HEK293 (cell line): ENCODE measurements at regions not wholly inside any gene's neighbourhood (a gene's known extent, or its start where the extent isn't known, plus 50 kb on each side); places are given as distances from the start of the nearest gene placed in this dataset.

ENCODE experiments used
- CTCF ChIA-PET: fragments of 350-600 bp; formaldehyde crosslinking; extraction: SDS; loops from one replicate; lab custom pipeline; 2021; ENCODE audit warnings: antibody characterized with exemption; lab: Yijun Ruan, JAX
- POLR2A ChIA-PET: fragments of 300-600 bp; formaldehyde crosslinking; extraction: SDS; loops from one replicate; lab custom pipeline; 2020; ENCODE audit warnings: antibody characterized with exemption, inconsistent platforms; lab: Yijun Ruan, JAX
- H3K27ac ChIP-seq: fragments of 200-500 bp; sonication (Bioruptor generic); 2 replicates; pipeline ENCODE4 v1.5.1; 2014; ENCODE audit warnings: low read depth, low read length, control low read depth, inconsistent platforms; ENCODE audit errors: extremely low read depth
- H3K36me3 ChIP-seq, 2 experiments: fragments of 200-500 bp in 1 of 2; sonication (Bioruptor generic) in 1 of 2; 1 replicate in 1 of 2; 2 replicates in 1 of 2; pipeline ENCODE4 v1.5.1; 2014 to 2017; ENCODE audit warnings: inconsistent platforms in 2 of 2, low read length in 2 of 2; ENCODE audit not compliant: control insufficient read depth in 2 of 2, insufficient read depth in 1 of 2
- H3K4me1 ChIP-seq: fragments of 200-500 bp; sonication (Bioruptor generic); 2 replicates; pipeline ENCODE4 v1.5.1; 2014; ENCODE audit warnings: mild to moderate bottlenecking, low read length, inconsistent platforms; ENCODE audit not compliant: control insufficient read depth, insufficient read depth
- H3K4me3 ChIP-seq: 2 replicates; pipeline ENCODE4 v1.5.1; 2011; ENCODE audit warnings: low read depth, mild to moderate bottlenecking, control low read depth, low read length, moderate library complexity
- H3K9me3 ChIP-seq: fragments of 200-500 bp; sonication (Bioruptor generic); 2 replicates; pipeline ENCODE4 v1.5.1; 2014; ENCODE audit warnings: low read depth, low read length, inconsistent platforms; ENCODE audit not compliant: control insufficient read depth, insufficient read depth
- GLIS1 ChIP-seq: fragments of 450-650 bp; formaldehyde crosslinking; IDR thresholded peaks from 2 replicates; pipeline ENCODE4 v1.5.1; 2016; ENCODE audit warnings: missing biosample characterization, missing genetic modification characterization
- HOXA7 ChIP-seq: sonication (generic); formaldehyde crosslinking; IDR thresholded peaks from 2 replicates; pipeline ENCODE4 v1.8.1; 2022; ENCODE audit warnings: missing genetic modification reagents, borderline replicate concordance
- KLF7 ChIP-seq: fragments of 450-650 bp; formaldehyde crosslinking; IDR thresholded peaks from 2 replicates; pipeline ENCODE4 v1.5.1; 2016; ENCODE audit warnings: missing biosample characterization, missing genetic modification characterization, borderline replicate concordance
- KLF8 ChIP-seq: fragments of 450-650 bp; formaldehyde crosslinking; IDR thresholded peaks from 2 replicates; pipeline ENCODE4 v1.5.1; 2016; ENCODE audit warnings: missing biosample characterization, missing genetic modification characterization
- KLF9 ChIP-seq: fragments of 450-650 bp; formaldehyde crosslinking; IDR thresholded peaks from 2 replicates; pipeline ENCODE4 v1.5.1; 2016; ENCODE audit warnings: missing biosample characterization, missing genetic modification characterization, low read depth
- OVOL3 ChIP-seq: fragments of 450-650 bp; formaldehyde crosslinking; IDR thresholded peaks from 2 replicates; pipeline ENCODE4 v1.5.1; 2016; ENCODE audit warnings: missing biosample characterization, missing genetic modification characterization
- SCRT2 ChIP-seq: fragments of 450-650 bp; formaldehyde crosslinking; IDR thresholded peaks from 2 replicates; pipeline ENCODE4 v1.5.1; 2016; ENCODE audit warnings: missing biosample characterization, missing genetic modification characterization
- SETDB1 ChIP-seq: IDR thresholded peaks from one replicate; pipeline ENCODE4 v1.6.1; 2017; ENCODE audit warnings: mild to moderate bottlenecking, low read length, moderate library complexity, mixed read lengths; ENCODE audit not compliant: insufficient read length
- YY1 ChIP-seq: fragments of 450-650 bp; formaldehyde crosslinking; IDR thresholded peaks from 2 replicates; pipeline ENCODE4 v1.5.1; 2018; ENCODE audit warnings: missing biosample characterization, missing genetic modification characterization
- ZBTB1 ChIP-seq: fragments of 450-650 bp; formaldehyde crosslinking; IDR thresholded peaks from 2 replicates; pipeline ENCODE4 v1.5.1; 2016; ENCODE audit warnings: missing biosample characterization, missing genetic modification characterization
- ZBTB17 ChIP-seq: fragments of 450-650 bp; formaldehyde crosslinking; IDR thresholded peaks from 2 replicates; pipeline ENCODE4 v1.5.1; 2016; ENCODE audit warnings: missing biosample characterization, missing genetic modification characterization
- ZNF112 ChIP-seq: fragments of 450-650 bp; formaldehyde crosslinking; IDR thresholded peaks from 2 replicates; pipeline ENCODE4 v1.5.0; 2017; ENCODE audit warnings: missing biosample characterization, missing genetic modification characterization
- ZNF175 ChIP-seq: fragments of 450-650 bp; formaldehyde crosslinking; IDR thresholded peaks from 2 replicates; pipeline ENCODE4 v1.5.1; 2016; ENCODE audit warnings: missing biosample characterization, missing genetic modification characterization
- ZNF19 ChIP-seq: fragments of 450-650 bp; formaldehyde crosslinking; IDR thresholded peaks from 2 replicates; pipeline ENCODE4; 2016; ENCODE audit warnings: missing biosample characterization, missing genetic modification characterization, low read depth
- ZNF280D ChIP-seq: fragments of 450-650 bp; formaldehyde crosslinking; IDR thresholded peaks from 2 replicates; pipeline ENCODE4 v1.5.1; 2016; ENCODE audit warnings: missing biosample characterization, missing genetic modification characterization
- ZNF324 ChIP-seq: fragments of 450-650 bp; formaldehyde crosslinking; IDR thresholded peaks from 2 replicates; pipeline ENCODE4 v1.5.1; 2016; ENCODE audit warnings: missing biosample characterization, missing genetic modification characterization
- ZNF530 ChIP-seq: fragments of 450-650 bp; formaldehyde crosslinking; IDR thresholded peaks from 2 replicates; pipeline ENCODE4 v1.5.1; 2016; ENCODE audit warnings: low read depth, missing biosample characterization, missing genetic modification characterization
- ZNF580 ChIP-seq: fragments of 450-650 bp; formaldehyde crosslinking; IDR thresholded peaks from 2 replicates; pipeline ENCODE4 v1.5.1; 2016; ENCODE audit warnings: missing biosample characterization, missing genetic modification characterization
- ZNF596 ChIP-seq: fragments of 450-650 bp; IDR thresholded peaks from 2 replicates; pipeline ENCODE4 v1.5.0; 2018; ENCODE audit warnings: missing biosample characterization, mild to moderate bottlenecking, missing genetic modification characterization, moderate library complexity
- ZNF624 ChIP-seq: fragments of 450-650 bp; formaldehyde crosslinking; IDR thresholded peaks from 2 replicates; pipeline ENCODE4 v1.5.1; 2017; ENCODE audit warnings: missing biosample characterization, missing genetic modification characterization
- ZSCAN18 ChIP-seq: fragments of 450-650 bp; formaldehyde crosslinking; IDR thresholded peaks from 2 replicates; pipeline ENCODE4 v1.5.1; 2016; ENCODE audit warnings: missing biosample characterization, missing genetic modification characterization
- ZSCAN30 ChIP-seq: fragments of 450-650 bp; IDR thresholded peaks from 2 replicates; pipeline ENCODE4 v1.5.1; 2018; ENCODE audit warnings: missing biosample characterization, mild to moderate bottlenecking, missing genetic modification characterization, moderate library complexity

GRCh38 chr2:138193416-138194213 lies 229.3 kb downstream of the HNMT start:
- Histone ChIP-seq H3K4me1 (no peaks in the 10 kb centered on the region), H3K9me3 (no peaks in the 10 kb centered on the region), H3K36me3 (no peaks in the 10 kb centered on the region), H3K27ac (no peak overlapping the region), H3K4me3 (no peak overlapping the region)
- POLR2A ChIA-PET, result no interaction called here
- TF ChIP-seq YY1 (tag by site-specific recombination) (no peak), ZNF175 (tag by site-specific recombination) (no peak), ZSCAN30 (tag by site-specific recombination) (no peak), ZBTB1 (tag by site-specific recombination) (no peak), KLF9 (tag by site-specific recombination) (no peak), HOXA7 (CRISPR knock-in tag) (no peak)
- CTCF ChIA-PET, result interaction anchor here (0.9 kb wide), 1 partner anchor 267 kb away, joined by 5 read pairs; no protein-coding TSS in a partner anchor

GRCh38 chr2:138201286-138201685 lies 237.0 kb downstream of the HNMT start:
- H3K4me1 ChIP-seq, result no peaks in the 10 kb centered on the region
- H3K9me3 ChIP-seq, result no peaks in the 10 kb centered on the region
- H3K4me3 ChIP-seq, result no peak overlapping the region
- H3K27ac ChIP-seq, result no peak overlapping the region
- ChIA-PET POLR2A (no interaction called here), CTCF (no interaction called here)
- TF ChIP-seq SETDB1, result no peak
- TF ChIP-seq ZNF175 (tag by site-specific recombination), result no peak
- no peak for TF ChIP-seq ZNF280D (tag by site-specific recombination)
- no peak for TF ChIP-seq ZNF324 (tag by site-specific recombination)
- TF ChIP-seq ZNF624 (tag by site-specific recombination), result no peak
- no peak for TF ChIP-seq ZNF530 (tag by site-specific recombination)
- TF ChIP-seq ZNF19, result no peak
- no peak for TF ChIP-seq KLF9 (tag by site-specific recombination)
- TF ChIP-seq KLF8, result no peak
- no peak for TF ChIP-seq ZBTB17
- no peak for TF ChIP-seq SCRT2 (tag by site-specific recombination)
- no peak for TF ChIP-seq ZNF112 (tag by site-specific recombination)
- no peak for TF ChIP-seq GLIS1 (tag by site-specific recombination)
- no peak for TF ChIP-seq OVOL3
- no peak for TF ChIP-seq KLF7 (tag by site-specific recombination)
- TF ChIP-seq ZNF596 (tag by site-specific recombination), result no peak
- TF ChIP-seq ZSCAN18, result no peak
- TF ChIP-seq ZNF580 (tag by site-specific recombination), result no peak
- H3K36me3 ChIP-seq, result no peaks in the 10 kb centered on the region
